MM.1S (cell line): ENCODE measurements at regions not wholly inside any gene's neighbourhood (a gene's known extent, or its start where the extent isn't known, plus 50 kb on each side); places are given as distances from the start of the nearest gene placed in this dataset.

Experiments
- EZH2 ChIP-seq: fragments of 300-600 bp; sonication (generic); optimal IDR thresholded peaks from 2 replicates; pipeline ENCODE3; 2017; ENCODE audit warnings: low read depth, mild to moderate bottlenecking, antibody characterized with exemption, low read length, mixed read lengths
- TF ChIP-seq, protein P1 (sequence below): fragments of 300-600 bp; sonication (generic); IDR thresholded peaks from 2 replicates; pipeline ENCODE4 v1.5.1; 2016; ENCODE audit warnings: antibody characterized with exemption, low read length, mixed read lengths

DNA sequence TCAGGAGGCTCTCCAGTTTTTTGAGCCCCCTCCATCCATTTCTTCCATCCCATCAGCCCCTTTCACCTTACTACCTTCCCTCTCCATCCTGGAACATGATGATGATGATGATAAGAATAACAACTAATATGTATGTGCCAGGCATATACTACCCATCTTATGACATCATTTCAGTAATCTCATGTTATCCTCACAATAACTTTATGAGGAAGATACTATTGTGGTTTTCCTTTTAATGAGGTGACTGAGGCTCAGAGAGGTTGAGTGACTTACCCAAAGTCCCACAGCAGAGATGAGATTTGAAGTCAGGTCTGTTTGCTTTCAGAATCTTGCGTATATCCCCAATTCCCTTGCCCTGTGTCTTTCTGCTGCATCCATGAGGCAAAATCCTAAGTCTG is 55.1 kb downstream of the RTL9 start:
- TF ChIP-seq, protein P1, sequence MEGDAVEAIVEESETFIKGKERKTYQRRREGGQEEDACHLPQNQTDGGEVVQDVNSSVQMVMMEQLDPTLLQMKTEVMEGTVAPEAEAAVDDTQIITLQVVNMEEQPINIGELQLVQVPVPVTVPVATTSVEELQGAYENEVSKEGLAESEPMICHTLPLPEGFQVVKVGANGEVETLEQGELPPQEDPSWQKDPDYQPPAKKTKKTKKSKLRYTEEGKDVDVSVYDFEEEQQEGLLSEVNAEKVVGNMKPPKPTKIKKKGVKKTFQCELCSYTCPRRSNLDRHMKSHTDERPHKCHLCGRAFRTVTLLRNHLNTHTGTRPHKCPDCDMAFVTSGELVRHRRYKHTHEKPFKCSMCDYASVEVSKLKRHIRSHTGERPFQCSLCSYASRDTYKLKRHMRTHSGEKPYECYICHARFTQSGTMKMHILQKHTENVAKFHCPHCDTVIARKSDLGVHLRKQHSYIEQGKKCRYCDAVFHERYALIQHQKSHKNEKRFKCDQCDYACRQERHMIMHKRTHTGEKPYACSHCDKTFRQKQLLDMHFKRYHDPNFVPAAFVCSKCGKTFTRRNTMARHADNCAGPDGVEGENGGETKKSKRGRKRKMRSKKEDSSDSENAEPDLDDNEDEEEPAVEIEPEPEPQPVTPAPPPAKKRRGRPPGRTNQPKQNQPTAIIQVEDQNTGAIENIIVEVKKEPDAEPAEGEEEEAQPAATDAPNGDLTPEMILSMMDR, result no peak
- no peak for TF ChIP-seq EZH2
